K562 (cell line): ENCODE measurements at regions not wholly inside any gene's neighbourhood (a gene's known extent, or its start where the extent isn't known, plus 50 kb on each side); places are given as distances from the start of the nearest gene placed in this dataset.

ENCODE experiments used
- ATAC-seq: fragments of 200-7000 bp; cut with Tn5 transposase; 3 replicates; pipeline ENCODE4 v1.9.1; 2020; ENCODE audit warnings: moderate library complexity
- BruUV-seq: library from RNA; stranded (reverse); fragments of 400-500 nt; replicated peaks from 2 replicates; lab custom pipeline; 2021; lab: Mats Ljungman, UMichigan
- CTCF ChIA-PET: fragments of 300-600 bp; formaldehyde crosslinking; extraction: SDS; loops from one replicate; lab custom pipeline; 2021; ENCODE audit warnings: low intra/inter-chr PET ratio; lab: Yijun Ruan, JAX
- POLR2A ChIA-PET: fragments of 300-600, 350-650 bp; sonication (Branson Sonifier 250); formaldehyde crosslinking; extraction: SDS; loops from one replicate; lab custom pipeline; 2021; ENCODE audit warnings: antibody characterized with exemption, inconsistent platforms; lab: Yijun Ruan, JAX
- DNase-seq, 4 experiments: peaks; one replicate each; pipeline versions ENCODE4 v3.0.0 to v3.0.0-alpha.2; 2011 to 2018; ENCODE audit warnings: low spot score in 3 of 4, mixed read lengths in 3 of 4; ENCODE audit errors: extremely low read depth in 1 of 4
- FAIRE-seq: peaks from 2 replicates; lab custom pipeline; 2011; peaks lifted over from hg19 to GRCh38; lab: Jason Lieb, UNC
- H2AFZ ChIP-seq: 2 replicates; pipeline ENCODE4 v1.6.0; 2011; ENCODE audit warnings: low read depth, low read length, control low read depth, inconsistent platforms
- H3K27ac ChIP-seq: fragments of 200-600 bp; 3 replicates; pipeline ENCODE4 v1.8.0; 2011; ENCODE audit warnings: low read depth, mild to moderate bottlenecking, control low read depth, inconsistent platforms, low read length, moderate library complexity, mixed read lengths; ENCODE audit errors: extremely low read depth
- H3K27me3 ChIP-seq, 2 experiments: fragments of 300-600 bp in 1 of 2; 2 replicates in 1 of 2; 3 replicates in 1 of 2; pipeline versions ENCODE4 v1.6.0 to v1.8.0; 2011; ENCODE audit warnings: inconsistent platforms in 2 of 2, low read length in 2 of 2, mild to moderate bottlenecking in 1 of 2, mixed read lengths in 1 of 2, moderate library complexity in 1 of 2; ENCODE audit not compliant: control insufficient read depth in 2 of 2, insufficient read depth in 2 of 2
- H3K36me3 ChIP-seq: fragments of 300-600 bp; 3 replicates; pipeline ENCODE4 v1.8.0; 2011; ENCODE audit warnings: mild to moderate bottlenecking, low read length, inconsistent platforms; ENCODE audit not compliant: control insufficient read depth, insufficient read depth
- H3K4me1 ChIP-seq, 2 experiments: fragments of 200-600 bp in 1 of 2; replicated peaks in 1 of 2; 2 replicates in 1 of 2; 3 replicates in 1 of 2; pipeline versions ENCODE4 v1.5.1 to v1.8.0; 2011; ENCODE audit warnings: inconsistent platforms in 2 of 2, low read length in 2 of 2, mild to moderate bottlenecking in 1 of 2, mixed read lengths in 1 of 2, moderate library complexity in 1 of 2; ENCODE audit not compliant: control insufficient read depth in 2 of 2, insufficient read depth in 2 of 2
- H3K4me2 ChIP-seq: 2 replicates; pipeline ENCODE4 v1.6.1; 2011; ENCODE audit warnings: low read length, control low read depth, inconsistent platforms, mixed read lengths; ENCODE audit not compliant: insufficient read depth
- H3K4me3 ChIP-seq: fragments of 200-600 bp; sonication (generic), shearing (Covaris generic); 2 replicates; pipeline ENCODE4 v1.5.1; 2016; ENCODE audit warnings: control low read depth, inconsistent platforms
- H3K79me2 ChIP-seq: fragments of 200-600 bp; 3 replicates; pipeline ENCODE4 v1.8.0; 2011; ENCODE audit warnings: low read length, inconsistent platforms; ENCODE audit not compliant: control insufficient read depth, insufficient read depth
- H3K9ac ChIP-seq, 2 experiments: 2 replicates each; pipeline versions ENCODE4 v1.6.0 to v1.6.1; 2011; ENCODE audit warnings: low read depth in 2 of 2, low read length in 2 of 2, control low read depth in 1 of 2, inconsistent platforms in 1 of 2, mild to moderate bottlenecking in 1 of 2, mixed read lengths in 1 of 2; ENCODE audit not compliant: insufficient read depth in 1 of 2
- H3K9me1 ChIP-seq: one replicate; pipeline ENCODE4 v1.6.0; 2011; ENCODE audit warnings: inconsistent platforms, mild to moderate bottlenecking, low read length, moderate library complexity; ENCODE audit not compliant: control insufficient read depth, insufficient read depth
- H3K9me3 ChIP-seq: replicated peaks from 2 replicates; pipeline ENCODE4 v1.5.1; 2011; ENCODE audit warnings: low read depth, low read length, inconsistent platforms; ENCODE audit not compliant: control insufficient read depth, insufficient read depth
- H4K20me1 ChIP-seq: replicated peaks from 2 replicates; pipeline ENCODE4 v1.6.1; 2011; ENCODE audit warnings: low read length, inconsistent platforms, mixed read lengths; ENCODE audit not compliant: control insufficient read depth, insufficient read depth
- CTCFL ChIP-seq: IDR thresholded peaks from 2 replicates; pipeline ENCODE4 v1.6.1; 2011; ENCODE audit warnings: borderline replicate concordance, low read depth, mild to moderate bottlenecking, moderate library complexity, low read length; ENCODE audit not compliant: insufficient read depth, poor library complexity, severe bottlenecking
- E2F1 ChIP-seq: sonication (generic); formaldehyde crosslinking; IDR thresholded peaks from 2 replicates; pipeline ENCODE4 v1.8.1; 2023; ENCODE audit warnings: mild to moderate bottlenecking, missing genetic modification reagents, moderate library complexity
- FOXA3 ChIP-seq, 2 experiments: fragments of 450-650 bp in 1 of 2; sonication (generic) in 1 of 2; formaldehyde crosslinking; IDR thresholded peaks in 1 of 2; conservative IDR thresholded peaks in 1 of 2; 2 replicates each; pipeline versions ENCODE4 v1.4.0 to v1.8.0; 2020 to 2022; ENCODE audit warnings: mild to moderate bottlenecking in 2 of 2, missing genetic modification reagents in 1 of 2
- MITF ChIP-seq: IDR thresholded peaks from 2 replicates; pipeline ENCODE4 v1.6.1; 2014; ENCODE audit warnings: antibody characterized with exemption
- ZNF589 ChIP-seq: fragments of 200-800 bp; sonication (Bioruptor generic); IDR thresholded peaks from 2 replicates; pipeline ENCODE4 v1.6.1; 2016; ENCODE audit warnings: low read depth, missing genetic modification characterization, missing compliant biosample characterization
- WGBS: fragments of 100-300 bp; shearing (Covaris generic); methylation state at CpG from one replicate; pipeline ENCODE4 v1.1.6; 2016; ENCODE audit warnings: low coverage, mixed read lengths; ENCODE audit not compliant: insufficient coverage; ENCODE audit errors: missing lambda C conversion rate; 5-methylcytosine and 5-hydroxymethylcytosine counted together
- in situ Hi-C: fragments of 300-500 bp; cut with MboI; formaldehyde crosslinking; loops from 4 replicates; pipeline ENCODE4 v1.15.0; 2018; ENCODE audit warnings: inconsistent platforms, mixed read lengths
- intact Hi-C: fragments of 100-400 bp; cut with micrococcal nuclease; formaldehyde crosslinking; loops from 2 replicates; pipeline ENCODE4 v1.14.2; 2022

- no peak for TF ChIP-seq MITF
Measured at GRCh38 chr9:89873801-89874200, 269.0 kb downstream of the GADD45G start (continued).

- DNase-seq (no peak), FAIRE-seq (no peak), ATAC-seq (no peak)
- no TSS peak for BruUV-seq
- Histone ChIP-seq H3K9me1 (no peaks in the 10 kb centered on the region), H3K9me3 (no peaks in the 10 kb centered on the region), H3K27ac (no peak overlapping the region), H3K4me2 (no peak overlapping the region), H3K4me1 (no peaks in the 10 kb centered on the region), H4K20me1 (no peaks in the 10 kb centered on the region; the same call in 1 of the 2 replicates), H3K79me2 (no peaks in the 10 kb centered on the region), H3K27me3 (peaks cover 0 to 7% of the 10 kb centered on the region in 2 experiments; a peak in 2 of 5 replicates), H3K36me3 (no peaks in the 10 kb centered on the region), H3K4me3 (no peak overlapping the region), H3K9ac (no peak overlapping the region), H2AFZ (no peak overlapping the region)
- WGBS: under 1% methylated on average over 18 of the region's 18 CpGs
- intact Hi-C loops (no loop called here), in situ Hi-C loops (no loop called here)
- TF ChIP-seq CTCFL (no peak), E2F1 (CRISPR knock-in tag) (no peak), FOXA3 (CRISPR knock-in tag; conservative IDR thresholded peaks at IDR 0.05 in 1 of 2, IDR thresholded peaks at IDR 0.05 in 1 of 2) (no peak), ZNF589 (CRISPR knock-in tag) (no peak)
- ChIA-PET POLR2A (interaction anchor here (0.6 kb wide), 1 partner anchor 225 kb away, joined by 3 read pairs; no protein-coding TSS in a partner anchor), CTCF (no interaction called here)
Measured at GRCh38 chr9:89874351-89875321, 269.8 kb downstream of the GADD45G start.
